ENCODE measurements at regions not wholly inside any gene's neighbourhood (a gene's known extent, or its start where the extent isn't known, plus 50 kb on each side); places are given as distances from the start of the nearest gene placed in this dataset.

GRCh38 chr11:94676814-94677213, 91.3 kb upstream of the AMOTL1 start:
- intact Hi-C loops (cut with micrococcal nuclease): no loop called here
- no peak overlapping the region for H3K4me3 Mint-ChIP-seq
- H3K27me3 Mint-ChIP-seq: peaks cover 11% of the 10 kb centered on the region
- no peaks in the 10 kb centered on the region for H3K27me3 ChIP-seq (replicated peaks in 1 of 4; ENCODE audit: control extremely low read depth in 1 of 4, control insufficient read depth in 3 of 4, insufficient read depth in 4 of 4, low read length in 3 of 4)
- peaks cover 0 to 11% (median 0%) of the 10 kb centered on the region in 3 donors for H3K9me3 ChIP-seq (ENCODE audit: control extremely low read depth in 1 of 3, control insufficient read depth in 2 of 3, insufficient read depth in 1 of 3, low read length in 2 of 3)
- 63% methylated on average over 3 of the region's 4 CpGs for WGBS (ENCODE audit: insufficient coverage)
- H3K27ac ChIP-seq (ENCODE audit: low read length in 2 of 2): no peak overlapping the region
- no peaks in the 10 kb centered on the region for H3K9me3 Mint-ChIP-seq (ENCODE audit: insufficient read depth)
- no peaks in the 10 kb centered on the region for H3K79me2 ChIP-seq (ENCODE audit: control insufficient read depth, insufficient read depth, low read length)
- H2AFZ ChIP-seq (ENCODE audit: insufficient read depth, low read depth, low read length, poor library complexity, severe bottlenecking): no peak overlapping the region
- no peak overlapping the region for H3K4me3 ChIP-seq (ENCODE audit: control extremely low read depth in 1 of 5, extremely low read depth in 1 of 5, insufficient read depth in 1 of 5, low read depth in 2 of 5, low read length in 4 of 5)
- no peak overlapping the region for H3K9ac ChIP-seq (ENCODE audit: low read length)
- ATAC-seq (ENCODE audit: low read depth) (no peak), DNase-seq (no peak)
- no peaks in the 10 kb centered on the region for H3K4me1 Mint-ChIP-seq
- ChIA-PET POLR2A (no interaction called here), CTCF (interaction anchor here (0.7 kb wide), 1 partner anchor 161 kb away, joined by 3 read pairs; no protein-coding TSS in a partner anchor)
- no peaks in the 10 kb centered on the region for H3K36me3 ChIP-seq (replicated peaks in 1 of 2; ENCODE audit: control extremely low read depth in 1 of 2, control insufficient read depth in 1 of 2, extremely low read depth in 1 of 2, insufficient read depth in 2 of 2, low read length in 1 of 2)
- no peak for TF ChIP-seq CTCF (IDR thresholded peaks at IDR 0.05)
- no peak for TF ChIP-seq EZH2 (IDR thresholded peaks at IDR 0.05; ENCODE audit: borderline replicate concordance, insufficient read depth, low read depth, low read length, poor library complexity, severe bottlenecking)
- no peaks in the 10 kb centered on the region for H3K4me1 ChIP-seq (ENCODE audit: control insufficient read depth in 2 of 2, insufficient read depth in 2 of 2, low read length in 2 of 2)
- no peak overlapping the region for H3K4me2 ChIP-seq (replicated peaks; ENCODE audit: low read depth, low read length, poor library complexity, severe bottlenecking)
- no peak overlapping the region for H3K27ac Mint-ChIP-seq
- no peaks in the 10 kb centered on the region for H4K20me1 ChIP-seq (ENCODE audit: control insufficient read depth, insufficient read depth, low read length, poor library complexity, severe bottlenecking)

GRCh38 chr11:94678236-94678635, 89.9 kb upstream of the AMOTL1 start:
- no peak overlapping the region for H3K4me3 ChIP-seq (ENCODE audit: control extremely low read depth in 1 of 5, extremely low read depth in 1 of 5, insufficient read depth in 1 of 5, low read depth in 2 of 5, low read length in 4 of 5)
- TF ChIP-seq CTCF (IDR thresholded peaks at IDR 0.05) (no peak), EZH2 (IDR thresholded peaks at IDR 0.05; ENCODE audit: borderline replicate concordance, insufficient read depth, low read depth, low read length, poor library complexity, severe bottlenecking) (no peak)
- intact Hi-C loops (cut with micrococcal nuclease): no loop called here
- no peak overlapping the region for H3K4me2 ChIP-seq (replicated peaks; ENCODE audit: low read depth, low read length, poor library complexity, severe bottlenecking)
- H3K36me3 ChIP-seq (replicated peaks in 1 of 2; ENCODE audit: control extremely low read depth in 1 of 2, control insufficient read depth in 1 of 2, extremely low read depth in 1 of 2, insufficient read depth in 2 of 2, low read length in 1 of 2): no peaks in the 10 kb centered on the region
- CTCF ChIA-PET: interaction anchor here (1.1 kb wide), 1 partner anchor 12 kb away, joined by 5 read pairs; no protein-coding TSS in a partner anchor
- Mint-ChIP-seq H3K27ac (no peak overlapping the region), H3K4me3 (no peak overlapping the region), H3K4me1 (no peaks in the 10 kb centered on the region), H3K27me3 (peaks cover 17% of the 10 kb centered on the region), H3K9me3 (ENCODE audit: insufficient read depth) (no peaks in the 10 kb centered on the region)
- H4K20me1 ChIP-seq (ENCODE audit: control insufficient read depth, insufficient read depth, low read length, poor library complexity, severe bottlenecking): no peaks in the 10 kb centered on the region
- no peaks in the 10 kb centered on the region for H3K9me3 ChIP-seq (ENCODE audit: control extremely low read depth in 1 of 3, control insufficient read depth in 2 of 3, insufficient read depth in 1 of 3, low read length in 2 of 3)
- no peaks in the 10 kb centered on the region for H3K79me2 ChIP-seq (ENCODE audit: control insufficient read depth, insufficient read depth, low read length)
- DNase-seq: no peak
- H3K27me3 ChIP-seq (replicated peaks in 1 of 4; ENCODE audit: control extremely low read depth in 1 of 4, control insufficient read depth in 3 of 4, insufficient read depth in 4 of 4, low read length in 3 of 4): no peaks in the 10 kb centered on the region
- H3K27ac ChIP-seq (ENCODE audit: low read length in 2 of 2): no peak overlapping the region
- WGBS (ENCODE audit: insufficient coverage): 100% methylated on average over 1 of the region's 4 CpGs
- H3K4me1 ChIP-seq (ENCODE audit: control insufficient read depth in 2 of 2, insufficient read depth in 2 of 2, low read length in 2 of 2): no peaks in the 10 kb centered on the region
- POLR2A ChIA-PET: no interaction called here
- no peak for ATAC-seq (ENCODE audit: low read depth)
- no peak overlapping the region for H2AFZ ChIP-seq (ENCODE audit: insufficient read depth, low read depth, low read length, poor library complexity, severe bottlenecking)
- H3K9ac ChIP-seq (ENCODE audit: low read length): no peak overlapping the region
